ENCODE measurements at regions not wholly inside any gene's neighbourhood (a gene's known extent, or its start where the extent isn't known, plus 50 kb on each side); places are given as distances from the start of the nearest gene placed in this dataset.
"Not testable (repeated sequence)": the region's sequence is repeated elsewhere in the genome, so short reads cannot be mapped to it uniquely, and the experiment has no call there.

DNA sequence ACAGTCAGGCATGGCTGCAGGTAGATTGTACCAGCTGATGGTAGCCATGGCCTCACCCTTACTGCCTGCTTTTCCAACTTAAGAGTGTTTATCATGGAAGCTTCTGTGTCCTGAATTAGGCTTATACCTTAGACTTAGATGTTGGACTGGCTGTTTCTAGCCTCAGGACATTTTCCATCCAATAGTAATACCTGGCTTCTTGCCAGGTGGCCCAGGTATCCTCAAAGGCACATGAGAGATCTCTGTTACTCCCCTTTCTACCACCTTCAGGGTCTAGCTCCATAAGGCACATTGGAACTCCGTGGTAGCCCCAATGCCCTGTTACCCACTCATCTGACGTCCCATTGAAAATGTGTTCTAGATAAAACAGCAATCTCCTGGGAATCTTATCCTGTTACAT lies 407.5 kb downstream of the SPRY2 start:
- Mint-ChIP-seq H3K9me3 (peaks cover 3% of the 10 kb centered on the region), H3K27ac (no peak overlapping the region), H3K27me3 (ENCODE audit: insufficient read depth) (no peaks in the 10 kb centered on the region), H3K4me3 (no peak overlapping the region), H3K36me3 (ENCODE audit: low read depth) (no peaks in the 10 kb centered on the region), H3K4me1 (no peaks in the 10 kb centered on the region)
- Histone ChIP-seq H3K9me3 (ENCODE audit: control insufficient read depth, low read length) (peaks cover 11% of the 10 kb centered on the region), H3K36me3 (ENCODE audit: control insufficient read depth, insufficient read depth, low read length) (no peaks in the 10 kb centered on the region), H3K4me3 (ENCODE audit: low read length) (no peak overlapping the region), H3K27ac (ENCODE audit: low read depth, low read length) (no peak overlapping the region), H3K9ac (ENCODE audit: extremely low read depth, low read length, poor library complexity, severe bottlenecking) (no peak overlapping the region), H3K27me3 (ENCODE audit: control insufficient read depth, insufficient read depth, low read length, poor library complexity, severe bottlenecking) (no peaks in the 10 kb centered on the region), H3K4me1 (ENCODE audit: control insufficient read depth, insufficient read depth, low read length) (no peaks in the 10 kb centered on the region)
- 93 to 100% methylated on average over 2 of the region's 2 CpGs for WGBS, 2 experiments (ENCODE audit: insufficient coverage in 1 of 2, insufficient read length in 1 of 2)
- TF ChIP-seq, protein P1, sequence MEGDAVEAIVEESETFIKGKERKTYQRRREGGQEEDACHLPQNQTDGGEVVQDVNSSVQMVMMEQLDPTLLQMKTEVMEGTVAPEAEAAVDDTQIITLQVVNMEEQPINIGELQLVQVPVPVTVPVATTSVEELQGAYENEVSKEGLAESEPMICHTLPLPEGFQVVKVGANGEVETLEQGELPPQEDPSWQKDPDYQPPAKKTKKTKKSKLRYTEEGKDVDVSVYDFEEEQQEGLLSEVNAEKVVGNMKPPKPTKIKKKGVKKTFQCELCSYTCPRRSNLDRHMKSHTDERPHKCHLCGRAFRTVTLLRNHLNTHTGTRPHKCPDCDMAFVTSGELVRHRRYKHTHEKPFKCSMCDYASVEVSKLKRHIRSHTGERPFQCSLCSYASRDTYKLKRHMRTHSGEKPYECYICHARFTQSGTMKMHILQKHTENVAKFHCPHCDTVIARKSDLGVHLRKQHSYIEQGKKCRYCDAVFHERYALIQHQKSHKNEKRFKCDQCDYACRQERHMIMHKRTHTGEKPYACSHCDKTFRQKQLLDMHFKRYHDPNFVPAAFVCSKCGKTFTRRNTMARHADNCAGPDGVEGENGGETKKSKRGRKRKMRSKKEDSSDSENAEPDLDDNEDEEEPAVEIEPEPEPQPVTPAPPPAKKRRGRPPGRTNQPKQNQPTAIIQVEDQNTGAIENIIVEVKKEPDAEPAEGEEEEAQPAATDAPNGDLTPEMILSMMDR (conservative IDR thresholded peaks at IDR 0.05) = no peak
- no peak for DNase-seq

- TF ChIP-seq, protein P1 (conservative IDR thresholded peaks at IDR 0.05) = no peak
- Mint-ChIP-seq H3K9me3 (peaks cover 3% of the 10 kb centered on the region), H3K27ac (no peak overlapping the region), H3K27me3 (ENCODE audit: insufficient read depth) (no peaks in the 10 kb centered on the region), H3K4me1 (no peaks in the 10 kb centered on the region), H3K4me3 (no peak overlapping the region), H3K36me3 (ENCODE audit: low read depth) (no peaks in the 10 kb centered on the region)
- Histone ChIP-seq H3K4me3 (ENCODE audit: low read length) (no peak overlapping the region), H3K4me1 (ENCODE audit: control insufficient read depth, insufficient read depth, low read length) (no peaks in the 10 kb centered on the region), H3K36me3 (ENCODE audit: control insufficient read depth, insufficient read depth, low read length) (no peaks in the 10 kb centered on the region), H3K9me3 (ENCODE audit: control insufficient read depth, low read length) (peaks cover 11% of the 10 kb centered on the region), H3K27me3 (ENCODE audit: control insufficient read depth, insufficient read depth, low read length, poor library complexity, severe bottlenecking) (no peaks in the 10 kb centered on the region), H3K9ac (ENCODE audit: extremely low read depth, low read length, poor library complexity, severe bottlenecking) (no peak overlapping the region), H3K27ac (ENCODE audit: low read depth, low read length) (no peak overlapping the region)
- no peak for DNase-seq
- WGBS, 2 experiments (ENCODE audit: insufficient coverage in 1 of 2, insufficient read length in 1 of 2) = 100% methylated on average over 2 of the region's 2 CpGs
Observed at GRCh38 chr13:79932556-79932955, 408.4 kb downstream of the SPRY2 start.

DNA sequence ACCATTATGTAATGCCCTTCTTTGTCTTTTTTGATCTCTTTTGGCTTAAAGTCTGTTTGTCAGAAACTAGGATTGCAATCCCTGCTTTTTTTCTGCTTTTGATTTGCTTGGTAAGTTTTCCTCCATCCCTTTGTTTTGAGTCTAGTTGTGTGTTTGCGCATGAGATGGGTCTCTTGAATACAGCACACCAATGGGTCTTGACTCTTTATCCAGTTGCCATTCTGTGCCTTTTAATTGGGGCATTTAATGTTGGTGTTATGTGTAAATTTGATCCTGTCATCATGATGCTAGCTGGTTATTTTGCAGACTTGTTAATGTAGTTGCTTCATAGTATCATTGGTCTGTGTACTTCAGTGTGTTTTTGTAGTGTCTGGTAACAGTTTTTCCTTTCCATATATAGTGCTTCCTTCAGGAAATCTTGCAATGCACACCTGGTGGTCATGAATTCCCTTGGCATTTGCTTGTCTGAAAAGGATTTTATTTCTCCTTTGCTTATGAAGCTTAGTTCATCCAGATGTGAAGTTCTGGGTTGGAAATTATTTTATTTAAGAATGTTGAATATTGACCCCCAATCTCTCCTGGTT lies 416.9 kb downstream of the SPRY2 start:
- not testable (repeated sequence) for H3K27ac Mint-ChIP-seq; H3K4me3 ChIP-seq (ENCODE audit: low read length); H3K4me1 Mint-ChIP-seq; H3K27me3 Mint-ChIP-seq (ENCODE audit: insufficient read depth); H3K9me3 ChIP-seq (ENCODE audit: control insufficient read depth, low read length); H3K36me3 ChIP-seq (ENCODE audit: control insufficient read depth, insufficient read depth, low read length); DNase-seq; H3K27me3 ChIP-seq (ENCODE audit: control insufficient read depth, insufficient read depth, low read length, poor library complexity, severe bottlenecking); H3K27ac ChIP-seq (ENCODE audit: low read depth, low read length); H3K36me3 Mint-ChIP-seq (ENCODE audit: low read depth); H3K4me3 Mint-ChIP-seq; H3K9ac ChIP-seq (ENCODE audit: extremely low read depth, low read length, poor library complexity, severe bottlenecking); H3K4me1 ChIP-seq (ENCODE audit: control insufficient read depth, insufficient read depth, low read length)
- H3K9me3 Mint-ChIP-seq = peaks cover 25% of the 10 kb centered on the region
- 100% methylated on average over 1 of the region's 1 CpG for WGBS, 2 experiments (ENCODE audit: insufficient coverage in 1 of 2, insufficient read length in 1 of 2)

DNA sequence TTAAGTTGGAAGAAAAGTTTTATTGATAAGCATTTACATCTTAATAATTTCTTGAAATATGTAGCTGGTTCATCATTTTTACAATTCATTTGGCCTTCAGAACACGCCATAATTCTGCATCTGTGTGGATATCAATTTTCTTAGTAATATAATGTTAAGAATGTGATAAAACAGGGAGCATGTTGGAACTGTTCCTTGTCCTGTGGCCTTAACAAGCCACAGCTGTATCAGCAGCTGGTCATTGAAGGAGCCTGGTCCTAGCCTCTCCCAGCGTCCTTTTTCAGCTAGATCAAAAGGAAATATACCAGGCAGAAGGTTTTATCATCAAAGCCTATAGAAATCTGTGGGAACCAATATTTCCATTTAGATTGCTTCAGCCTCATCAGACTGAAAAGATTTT lies 421.8 kb downstream of the SPRY2 start:
- Mint-ChIP-seq H3K4me1 (peaks cover 4% of the 10 kb centered on the region), H3K27me3 (ENCODE audit: insufficient read depth) (no peaks in the 10 kb centered on the region), H3K27ac (no peak overlapping the region), H3K9me3 (peaks cover 24% of the 10 kb centered on the region), H3K4me3 (no peak overlapping the region), H3K36me3 (ENCODE audit: low read depth) (peaks cover 2% of the 10 kb centered on the region)
- H3K4me3 ChIP-seq (ENCODE audit: low read length) = no peak overlapping the region
- H3K9ac ChIP-seq (ENCODE audit: extremely low read depth, low read length, poor library complexity, severe bottlenecking) = no peak overlapping the region
- H3K9me3 ChIP-seq (ENCODE audit: control insufficient read depth, low read length) = peaks cover 10% of the 10 kb centered on the region
- no peaks in the 10 kb centered on the region for H3K4me1 ChIP-seq (ENCODE audit: control insufficient read depth, insufficient read depth, low read length)
- WGBS, 2 experiments (ENCODE audit: insufficient coverage in 1 of 2, insufficient read length in 1 of 2) = 83 to 87% methylated on average over 1 to 2 of the region's 2 CpGs
- no peaks in the 10 kb centered on the region for H3K36me3 ChIP-seq (ENCODE audit: control insufficient read depth, insufficient read depth, low read length)
- H3K27ac ChIP-seq (ENCODE audit: low read depth, low read length) = no peak overlapping the region
- no peaks in the 10 kb centered on the region for H3K27me3 ChIP-seq (ENCODE audit: control insufficient read depth, insufficient read depth, low read length, poor library complexity, severe bottlenecking)
- TF ChIP-seq, protein P1 (conservative IDR thresholded peaks at IDR 0.05) = no peak
- no peak for DNase-seq
